ENCODE measurements at regions not wholly inside any gene's neighbourhood (a gene's known extent, or its start where the extent isn't known, plus 50 kb on each side); places are given as distances from the start of the nearest gene placed in this dataset.

DNA sequence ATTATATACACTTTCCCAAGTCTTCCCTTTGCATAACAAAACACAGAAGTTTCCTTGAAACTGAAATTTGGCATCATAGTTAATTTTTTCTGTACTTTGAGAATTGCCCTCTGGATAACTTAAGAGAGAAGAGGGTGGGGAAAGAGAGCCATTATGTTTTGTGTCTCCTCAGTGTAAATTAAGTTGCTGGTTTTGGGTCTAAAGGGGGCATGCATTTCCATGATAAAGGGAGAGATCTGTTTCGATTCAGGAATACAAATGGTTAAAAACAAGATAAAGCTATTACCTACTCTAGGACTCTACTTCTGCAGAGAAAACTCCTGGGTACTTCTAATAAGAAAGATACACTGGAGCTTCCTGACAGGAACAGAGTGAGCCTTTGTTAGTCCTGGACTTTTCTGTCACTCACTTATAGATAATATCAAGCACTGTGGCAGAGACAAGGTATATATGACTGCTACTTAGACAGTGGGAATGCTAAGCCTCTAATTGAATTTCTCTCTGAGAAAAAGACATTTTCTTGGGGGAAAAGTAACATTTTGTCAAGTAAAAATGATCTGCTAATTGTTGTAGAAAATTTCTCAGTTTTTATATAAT is 142.8 kb upstream of the PCDH9 start:
- Histone ChIP-seq H3K4me2 (ENCODE audit: control insufficient read depth, insufficient read depth) (no peak overlapping the region), H3K4me3 (no peak overlapping the region), H3K9me3 (replicated peaks; ENCODE audit: control insufficient read depth, insufficient read depth, low read length) (no peaks in the 10 kb centered on the region), H3K9ac (ENCODE audit: control insufficient read depth, insufficient read depth, low read length) (no peak overlapping the region), H2AFZ (ENCODE audit: control insufficient read depth, low read depth, low read length) (no peak overlapping the region), H4K20me1 (ENCODE audit: control insufficient read depth, insufficient read depth) (no peaks in the 10 kb centered on the region), H3K4me1 (ENCODE audit: control insufficient read depth, insufficient read depth, low read length) (no peaks in the 10 kb centered on the region), H3K36me3 (ENCODE audit: control insufficient read depth in 2 of 2, insufficient read depth in 2 of 2, low read length in 1 of 2) (no peaks in the 10 kb centered on the region), H3K27me3 (replicated peaks in 1 of 2; ENCODE audit: control insufficient read depth in 2 of 2, insufficient read depth in 2 of 2, low read length in 1 of 2) (no peaks in the 10 kb centered on the region), H3K79me2 (ENCODE audit: control insufficient read depth, insufficient read depth, low read length) (no peaks in the 10 kb centered on the region), H3K27ac (ENCODE audit: control insufficient read depth, insufficient read depth) (no peak overlapping the region)
- TF ChIP-seq SMARCA5 (IDR thresholded peaks at IDR 0.05) (no peak), JUNB (IDR thresholded peaks at IDR 0.05) (no peak)
- TF ChIP-seq, protein P1, sequence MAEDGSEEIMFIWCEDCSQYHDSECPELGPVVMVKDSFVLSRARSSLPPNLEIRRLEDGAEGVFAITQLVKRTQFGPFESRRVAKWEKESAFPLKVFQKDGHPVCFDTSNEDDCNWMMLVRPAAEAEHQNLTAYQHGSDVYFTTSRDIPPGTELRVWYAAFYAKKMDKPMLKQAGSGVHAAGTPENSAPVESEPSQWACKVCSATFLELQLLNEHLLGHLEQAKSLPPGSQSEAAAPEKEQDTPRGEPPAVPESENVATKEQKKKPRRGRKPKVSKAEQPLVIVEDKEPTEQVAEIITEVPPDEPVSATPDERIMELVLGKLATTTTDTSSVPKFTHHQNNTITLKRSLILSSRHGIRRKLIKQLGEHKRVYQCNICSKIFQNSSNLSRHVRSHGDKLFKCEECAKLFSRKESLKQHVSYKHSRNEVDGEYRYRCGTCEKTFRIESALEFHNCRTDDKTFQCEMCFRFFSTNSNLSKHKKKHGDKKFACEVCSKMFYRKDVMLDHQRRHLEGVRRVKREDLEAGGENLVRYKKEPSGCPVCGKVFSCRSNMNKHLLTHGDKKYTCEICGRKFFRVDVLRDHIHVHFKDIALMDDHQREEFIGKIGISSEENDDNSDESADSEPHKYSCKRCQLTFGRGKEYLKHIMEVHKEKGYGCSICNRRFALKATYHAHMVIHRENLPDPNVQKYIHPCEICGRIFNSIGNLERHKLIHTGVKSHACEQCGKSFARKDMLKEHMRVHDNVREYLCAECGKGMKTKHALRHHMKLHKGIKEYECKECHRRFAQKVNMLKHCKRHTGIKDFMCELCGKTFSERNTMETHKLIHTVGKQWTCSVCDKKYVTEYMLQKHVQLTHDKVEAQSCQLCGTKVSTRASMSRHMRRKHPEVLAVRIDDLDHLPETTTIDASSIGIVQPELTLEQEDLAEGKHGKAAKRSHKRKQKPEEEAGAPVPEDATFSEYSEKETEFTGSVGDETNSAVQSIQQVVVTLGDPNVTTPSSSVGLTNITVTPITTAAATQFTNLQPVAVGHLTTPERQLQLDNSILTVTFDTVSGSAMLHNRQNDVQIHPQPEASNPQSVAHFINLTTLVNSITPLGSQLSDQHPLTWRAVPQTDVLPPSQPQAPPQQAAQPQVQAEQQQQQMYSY (CRISPR knock-in tag; IDR thresholded peaks at IDR 0.05), result no peak
- TF ChIP-seq, protein P2, sequence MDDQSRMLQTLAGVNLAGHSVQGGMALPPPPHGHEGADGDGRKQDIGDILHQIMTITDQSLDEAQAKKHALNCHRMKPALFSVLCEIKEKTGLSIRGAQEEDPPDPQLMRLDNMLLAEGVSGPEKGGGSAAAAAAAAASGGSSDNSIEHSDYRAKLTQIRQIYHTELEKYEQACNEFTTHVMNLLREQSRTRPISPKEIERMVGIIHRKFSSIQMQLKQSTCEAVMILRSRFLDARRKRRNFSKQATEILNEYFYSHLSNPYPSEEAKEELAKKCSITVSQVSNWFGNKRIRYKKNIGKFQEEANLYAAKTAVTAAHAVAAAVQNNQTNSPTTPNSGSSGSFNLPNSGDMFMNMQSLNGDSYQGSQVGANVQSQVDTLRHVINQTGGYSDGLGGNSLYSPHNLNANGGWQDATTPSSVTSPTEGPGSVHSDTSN (IDR thresholded peaks at IDR 0.05; ENCODE audit: insufficient replicate concordance, low read depth, low read length), result no peak
- SMC1A ChIA-PET (ENCODE audit: uncharacterized antibody, unreplicated experiment), result no interaction called here
- intact Hi-C loops (cut with micrococcal nuclease; ENCODE audit: unreplicated experiment), result no loop called here
- RAD21 ChIA-PET (ENCODE audit: unreplicated experiment), result no interaction called here
- CTCF ChIA-PET, result no interaction called here
- POLR2A ChIA-PET, result interaction anchor here (0.7 kb wide), 1 partner anchor 515 kb away, joined by 5 read pairs; no protein-coding TSS in a partner anchor
- FAIRE-seq (no peak), DNase-seq (ENCODE audit: low read depth, low spot score) (no peak), ATAC-seq (no peak)
- in situ Hi-C loops (cut with MboI), result no loop called here
- 7% methylated on average over 1 of the region's 1 CpG for WGBS (ENCODE audit: insufficient coverage, insufficient replicate concordance, low lambda C conversion rate, missing lambda C conversion rate)
- no TSS peak for BruUV-seq (replicated peaks)
